GM13976 (cell line): ENCODE measurements at regions not wholly inside any gene's neighbourhood (a gene's known extent, or its start where the extent isn't known, plus 50 kb on each side); places are given as distances from the start of the nearest gene placed in this dataset.
"Not testable (repeated sequence)": the region's sequence is repeated elsewhere in the genome, so short reads cannot be mapped to it uniquely, and the experiment has no call there.

Experiments
- DNase-seq: peaks from one replicate; pipeline ENCODE4 v3.0.0; 2012; ENCODE audit warnings: low spot score
- in situ Hi-C: fragments of 300-500 bp; cut with MboI; formaldehyde crosslinking; loops from one replicate; pipeline ENCODE4 v1.12.0; 2022; ENCODE audit warnings: low sequenced_read_pairs, mixed read lengths, inconsistent platforms; ENCODE audit not compliant: unreplicated experiment
- TF ChIP-seq, protein P1 (sequence below): IDR thresholded peaks from 2 replicates; pipeline ENCODE4 v1.5.1; 2012; ENCODE audit warnings: borderline replicate concordance, mild to moderate bottlenecking; ENCODE audit not compliant: insufficient read depth; ENCODE audit errors: extremely low read depth, missing control alignments, control extremely low read depth

GRCh38 chr2:156959481-156959880 is 298.0 kb upstream of the GALNT5 start:
- in situ Hi-C loops, result no loop called here
- TF ChIP-seq, protein P1, sequence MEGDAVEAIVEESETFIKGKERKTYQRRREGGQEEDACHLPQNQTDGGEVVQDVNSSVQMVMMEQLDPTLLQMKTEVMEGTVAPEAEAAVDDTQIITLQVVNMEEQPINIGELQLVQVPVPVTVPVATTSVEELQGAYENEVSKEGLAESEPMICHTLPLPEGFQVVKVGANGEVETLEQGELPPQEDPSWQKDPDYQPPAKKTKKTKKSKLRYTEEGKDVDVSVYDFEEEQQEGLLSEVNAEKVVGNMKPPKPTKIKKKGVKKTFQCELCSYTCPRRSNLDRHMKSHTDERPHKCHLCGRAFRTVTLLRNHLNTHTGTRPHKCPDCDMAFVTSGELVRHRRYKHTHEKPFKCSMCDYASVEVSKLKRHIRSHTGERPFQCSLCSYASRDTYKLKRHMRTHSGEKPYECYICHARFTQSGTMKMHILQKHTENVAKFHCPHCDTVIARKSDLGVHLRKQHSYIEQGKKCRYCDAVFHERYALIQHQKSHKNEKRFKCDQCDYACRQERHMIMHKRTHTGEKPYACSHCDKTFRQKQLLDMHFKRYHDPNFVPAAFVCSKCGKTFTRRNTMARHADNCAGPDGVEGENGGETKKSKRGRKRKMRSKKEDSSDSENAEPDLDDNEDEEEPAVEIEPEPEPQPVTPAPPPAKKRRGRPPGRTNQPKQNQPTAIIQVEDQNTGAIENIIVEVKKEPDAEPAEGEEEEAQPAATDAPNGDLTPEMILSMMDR, result no peak

DNA sequence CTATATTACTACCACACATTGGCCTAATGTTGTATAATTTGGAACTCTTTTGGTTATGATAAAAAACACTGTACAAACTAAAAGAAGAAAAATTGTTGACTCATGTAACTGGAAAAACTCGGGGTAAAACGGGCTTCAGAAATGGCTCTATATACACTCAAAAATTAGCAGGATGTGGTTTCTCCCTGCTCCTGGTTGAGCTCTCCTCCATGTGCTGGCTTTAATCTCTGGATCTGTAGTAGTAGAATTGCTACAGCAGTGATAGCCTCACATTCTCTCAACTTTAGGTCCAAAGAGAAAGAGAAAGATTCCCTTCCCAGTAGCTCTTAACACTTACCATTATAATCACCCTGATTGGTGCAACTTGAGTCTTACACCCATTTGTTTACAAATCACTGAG is 274.9 kb upstream of the GALNT5 start:
- TF ChIP-seq, protein P1, result no peak
- no peak for DNase-seq
- in situ Hi-C loops, result no loop called here

More at GRCh38 chr2:156959481-156959880, 298.0 kb upstream of the GALNT5 start:
- DNase-seq, result no peak

DNA sequence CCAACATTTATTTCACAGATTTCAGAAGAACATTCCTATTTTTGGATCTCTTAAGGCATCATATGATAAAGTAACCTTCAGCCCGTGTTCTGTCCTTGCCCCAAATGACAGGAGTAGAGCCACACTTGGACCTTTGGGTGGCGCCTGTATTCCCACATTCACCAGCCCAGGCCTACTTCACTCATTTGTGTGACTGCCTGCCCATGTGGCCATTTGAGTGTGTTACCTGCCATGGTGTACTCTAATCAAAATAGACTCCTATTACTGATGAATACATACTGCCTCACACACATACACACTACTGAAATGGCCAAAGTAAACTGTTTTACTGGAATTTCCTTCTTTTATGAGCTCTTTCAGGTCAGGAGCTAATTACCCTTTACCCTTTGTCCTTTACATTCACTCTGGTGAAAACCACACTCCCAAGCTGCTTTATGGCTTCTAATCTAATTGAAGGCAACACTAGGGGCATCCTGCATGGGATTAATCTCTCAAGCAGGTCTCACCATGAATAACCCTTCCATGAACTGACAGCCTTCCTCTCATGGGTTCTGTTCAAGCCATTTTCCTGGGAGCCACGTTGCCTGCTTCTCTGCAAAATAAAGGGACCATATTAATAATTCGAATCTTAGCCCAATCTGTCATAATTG is 271.0 kb upstream of the GALNT5 start:
- in situ Hi-C loops, result no loop called here
- no peak for DNase-seq
- TF ChIP-seq, protein P1, result no peak

DNA sequence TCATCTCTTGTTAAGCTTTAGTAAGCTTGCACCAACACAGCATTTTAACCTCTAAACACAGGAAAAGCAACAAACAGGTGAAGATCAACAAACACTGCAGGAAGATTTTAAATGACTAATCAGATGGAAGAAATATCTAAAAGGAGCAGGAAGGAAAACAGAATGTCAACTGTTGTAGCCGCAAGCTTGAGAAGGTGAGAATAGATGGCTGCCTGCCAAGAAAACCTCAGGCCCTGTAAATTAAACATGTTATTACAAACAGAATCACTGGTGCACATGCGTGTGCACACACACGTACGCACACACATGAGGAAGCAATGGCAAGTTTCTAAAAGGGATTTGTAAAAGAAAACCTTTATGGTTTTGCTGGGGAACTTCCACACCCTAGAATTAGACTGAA is 257.8 kb upstream of the GALNT5 start:
- TF ChIP-seq, protein P1, result no peak
- DNase-seq, result no peak
- in situ Hi-C loops, result no loop called here

GRCh38 chr2:157004789-157005188 is 252.7 kb upstream of the GALNT5 start:
- in situ Hi-C loops, result no loop called here
- TF ChIP-seq, protein P1, result no peak
- DNase-seq, result no peak

- TF ChIP-seq, protein P1, result no peak
- in situ Hi-C loops, result no loop called here
- no peak for DNase-seq
These were observed 242.4 kb upstream of the GALNT5 start for GRCh38 chr2:157015015-157015575.

DNA sequence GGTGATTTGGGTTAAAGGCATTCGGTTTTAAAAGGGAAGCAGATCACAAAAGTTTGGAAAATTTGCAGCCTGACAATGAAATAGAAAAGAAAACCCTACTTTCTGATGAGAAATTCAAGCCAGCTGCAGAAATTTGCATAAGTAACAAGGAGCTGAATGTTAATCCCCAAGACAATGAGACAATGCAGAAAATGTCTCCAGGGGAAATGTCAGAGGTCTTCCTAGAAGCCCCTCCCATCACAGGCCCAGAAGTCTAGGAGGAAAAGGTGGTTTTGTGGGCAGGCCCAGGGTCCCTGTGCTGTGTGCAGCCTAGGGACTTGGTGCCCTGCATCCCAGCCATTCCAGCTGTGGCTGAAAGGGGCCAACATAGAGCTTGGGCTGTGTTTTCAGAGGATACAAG is 234.2 kb upstream of the GALNT5 start:
- DNase-seq, in situ Hi-C loops: not testable (repeated sequence)
